Astrocyte (in vitro differentiated cells and primary cell): ENCODE measurements at regions not wholly inside any gene's neighbourhood (a gene's known extent, or its start where the extent isn't known, plus 50 kb on each side); places are given as distances from the start of the nearest gene placed in this dataset.

Experiments used
- CTCF ChIP-seq: IDR thresholded peaks from 2 replicates; pipeline ENCODE4 v1.5.1; 2011; ENCODE audit warnings: low read depth, mild to moderate bottlenecking, inconsistent platforms, low read length, moderate library complexity; ENCODE audit not compliant: insufficient read depth
- EZH2 ChIP-seq: IDR thresholded peaks from 2 replicates; pipeline ENCODE4 v1.6.1; 2012; ENCODE audit warnings: mild to moderate bottlenecking, low read length, inconsistent platforms; ENCODE audit not compliant: insufficient read depth

- TF ChIP-seq CTCF (no peak), EZH2 (no peak)
Measured at GRCh38 chr3:30198162-30198561, 408.2 kb upstream of the TGFBR2 start.
